ENCODE measurements at regions not wholly inside any gene's neighbourhood (a gene's known extent, or its start where the extent isn't known, plus 50 kb on each side); places are given as distances from the start of the nearest gene placed in this dataset.

DNA sequence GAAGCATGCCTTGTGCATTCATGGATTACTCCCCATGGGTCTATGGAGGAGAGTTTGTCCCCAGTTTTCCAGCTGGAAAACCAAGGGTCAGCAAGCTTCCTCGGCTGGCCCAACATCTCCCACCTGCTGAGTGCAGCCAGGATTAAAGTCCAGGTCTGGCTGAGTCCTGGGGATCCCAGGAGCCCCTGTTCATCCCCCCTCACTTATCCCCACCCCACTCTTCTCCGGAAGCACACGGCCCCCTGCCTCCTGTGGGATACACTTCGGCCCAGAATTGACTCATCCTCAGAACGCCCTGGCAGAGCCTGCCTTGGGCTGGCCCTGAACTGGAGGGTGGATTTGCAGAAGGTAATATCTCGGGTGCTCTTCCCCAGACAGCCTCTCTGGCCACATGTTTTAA lies 276.1 kb downstream of the NPHP4 start:
- DNase-seq (ENCODE audit: low read depth in 3 of 3) = no peak

DNA sequence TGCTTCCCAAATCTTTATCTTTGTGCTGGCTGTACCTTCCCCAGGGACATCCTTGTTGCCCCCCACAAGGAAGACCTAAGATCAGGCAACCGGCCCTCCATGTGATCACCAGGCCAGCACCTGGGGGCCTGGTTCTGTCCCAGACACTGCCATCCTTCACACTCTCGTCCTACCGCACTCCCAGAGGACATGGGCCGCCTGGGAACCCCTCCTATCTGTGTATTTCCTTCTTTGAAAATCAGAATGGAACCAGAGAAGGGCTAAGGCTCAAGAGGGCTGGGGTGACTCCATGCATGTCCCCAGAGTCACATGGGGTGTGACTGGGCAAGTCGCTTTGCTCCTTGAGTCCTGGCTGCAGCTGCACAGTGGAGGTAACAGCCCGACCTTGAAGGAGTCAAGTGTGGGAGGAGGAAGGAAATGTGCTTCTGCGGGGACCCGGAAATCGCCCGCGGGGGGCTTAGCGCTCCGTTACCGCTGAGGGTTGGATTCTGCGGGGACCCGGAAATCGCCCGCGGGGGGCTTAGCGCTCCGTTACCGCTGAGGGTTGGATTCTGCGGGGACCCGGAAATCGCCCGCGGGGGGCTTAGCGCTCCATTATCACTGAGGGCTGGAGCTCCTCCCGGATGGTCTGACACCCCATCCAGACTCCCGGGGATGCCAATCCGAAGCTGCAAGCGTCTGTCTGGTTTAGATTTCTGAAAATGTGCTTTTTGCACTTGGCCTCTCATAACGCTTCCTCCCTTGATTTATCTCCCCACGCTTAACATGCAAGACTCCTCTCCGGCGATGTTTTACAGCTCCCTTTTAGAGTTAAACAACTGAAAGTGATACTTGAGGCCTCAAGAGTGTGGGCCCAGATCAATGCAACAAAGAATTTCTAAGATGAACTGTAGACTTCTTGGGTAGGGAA lies 278.9 kb downstream of the NPHP4 start:
- no peak for DNase-seq (ENCODE audit: low read depth in 3 of 3)

DNA sequence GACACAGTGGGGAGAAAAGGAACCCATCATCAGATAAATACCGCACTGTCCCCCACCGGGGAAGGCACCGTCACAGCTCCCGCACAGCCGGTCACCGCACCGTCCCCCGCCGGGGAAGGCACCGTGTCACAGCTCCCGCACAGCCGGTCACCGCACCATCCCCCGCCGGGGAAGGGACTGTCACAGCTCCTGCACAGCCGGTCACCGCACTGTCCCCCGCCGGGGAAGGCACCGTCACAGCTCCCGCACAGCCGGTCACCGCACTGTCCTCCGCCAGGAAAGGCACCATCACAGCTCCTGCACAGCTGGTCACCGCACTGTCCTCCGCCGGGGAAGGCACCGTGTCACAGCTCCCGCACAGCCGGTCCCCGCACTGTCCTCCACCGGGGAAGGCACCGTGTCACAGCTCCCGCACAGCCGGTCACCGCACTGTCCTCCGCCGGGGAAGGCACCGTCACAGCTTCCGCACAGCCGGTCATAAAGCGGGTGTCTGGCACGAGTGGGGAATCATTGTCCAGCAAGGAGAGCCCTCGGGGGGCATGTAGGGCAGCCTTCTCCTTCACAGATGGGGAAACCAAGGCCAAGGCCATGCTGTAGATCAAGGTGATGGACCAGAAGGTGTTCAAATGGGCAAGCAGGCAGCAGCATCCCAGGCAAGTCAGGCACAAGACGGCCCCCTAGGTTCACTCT lies 280.1 kb downstream of the NPHP4 start:
- no peak for DNase-seq (ENCODE audit: low read depth in 3 of 3)

GRCh38 chr1:5711079-5711478 lies 281.1 kb downstream of the NPHP4 start:
- no peak for DNase-seq (ENCODE audit: low read depth in 3 of 3)

DNA sequence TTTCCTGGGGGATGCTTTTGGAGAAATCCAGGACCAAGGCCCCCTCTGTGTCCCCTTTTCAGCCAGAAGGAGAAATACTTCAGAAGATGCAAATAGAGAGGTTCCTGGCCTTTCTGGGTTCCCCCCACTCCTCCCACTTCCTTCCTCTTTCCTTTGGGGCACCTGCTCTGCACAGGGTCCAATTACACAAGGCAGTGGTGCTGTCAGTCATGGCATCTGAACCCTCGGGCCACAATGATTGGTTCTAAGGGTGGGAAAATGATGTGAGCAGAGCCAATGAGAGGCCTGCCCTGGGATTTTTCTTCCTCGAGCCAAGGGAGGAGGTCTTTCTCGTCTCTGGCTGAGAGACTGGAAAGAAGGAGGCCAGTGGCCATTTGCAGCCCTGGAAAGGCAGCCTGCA lies 282.2 kb downstream of the NPHP4 start:
- no peak for DNase-seq (ENCODE audit: low read depth in 3 of 3)

DNA sequence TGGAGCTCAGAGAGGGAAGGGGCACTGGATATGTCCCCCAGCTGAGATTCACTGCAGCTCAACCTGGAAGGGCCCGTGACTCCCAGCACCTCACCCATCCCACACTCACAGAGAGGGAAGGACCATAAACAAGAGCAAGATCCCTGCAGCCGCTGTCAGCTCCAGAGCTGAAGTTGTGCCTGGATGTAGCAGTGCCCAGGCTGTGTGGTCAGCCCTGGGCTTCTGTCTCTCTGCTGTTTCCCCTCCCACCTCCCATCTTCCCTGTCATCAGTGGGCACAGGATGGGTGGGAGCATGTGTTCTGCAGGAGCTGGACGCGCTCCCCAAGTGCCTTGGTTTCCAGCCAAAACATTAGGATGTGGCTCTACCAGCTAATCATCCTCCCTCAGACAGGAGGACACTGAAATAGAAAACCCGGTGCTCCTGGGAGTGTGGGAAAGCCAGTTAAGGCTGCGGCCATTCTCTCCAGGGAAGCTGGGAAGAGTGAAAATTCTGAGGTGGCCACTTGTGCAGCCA lies 282.7 kb downstream of the NPHP4 start:
- DNase-seq (ENCODE audit: low read depth in 3 of 3) = no peak

GRCh38 chr1:5708346-5709245 lies 283.6 kb downstream of the NPHP4 start:
- DNase-seq (ENCODE audit: low read depth in 3 of 3) = no peak

- DNase-seq (ENCODE audit: low read depth in 3 of 3) = no peak
Measured at GRCh38 chr1:5707566-5708345, 284.5 kb downstream of the NPHP4 start.

DNA sequence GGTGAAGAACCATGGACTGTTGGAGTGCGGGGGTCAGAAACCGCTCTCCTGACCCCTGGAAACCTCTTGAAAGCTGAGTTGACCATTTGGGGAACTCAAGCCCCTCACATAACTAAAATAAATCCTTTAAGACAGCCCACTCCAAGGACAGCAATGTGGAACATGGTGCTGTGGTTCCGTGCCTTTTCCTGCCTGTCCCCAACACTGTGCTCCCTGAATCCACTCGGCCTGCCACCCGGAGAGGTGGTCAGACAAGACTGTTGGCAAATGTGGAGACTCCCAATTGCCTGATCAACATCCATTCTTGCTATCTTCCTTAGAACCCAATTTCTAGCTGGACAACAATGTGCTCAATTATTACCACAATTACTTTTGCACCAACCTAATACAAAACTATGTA lies 286.0 kb downstream of the NPHP4 start:
- DNase-seq (ENCODE audit: low read depth in 3 of 3) = no peak

- DNase-seq (ENCODE audit: low read depth in 3 of 3) = no peak
Measured at GRCh38 chr1:5705751-5706150, 286.5 kb downstream of the NPHP4 start.

GRCh38 chr1:5704561-5705514 lies 287.4 kb downstream of the NPHP4 start:
- DNase-seq (ENCODE audit: low read depth in 3 of 3) = no peak

DNA sequence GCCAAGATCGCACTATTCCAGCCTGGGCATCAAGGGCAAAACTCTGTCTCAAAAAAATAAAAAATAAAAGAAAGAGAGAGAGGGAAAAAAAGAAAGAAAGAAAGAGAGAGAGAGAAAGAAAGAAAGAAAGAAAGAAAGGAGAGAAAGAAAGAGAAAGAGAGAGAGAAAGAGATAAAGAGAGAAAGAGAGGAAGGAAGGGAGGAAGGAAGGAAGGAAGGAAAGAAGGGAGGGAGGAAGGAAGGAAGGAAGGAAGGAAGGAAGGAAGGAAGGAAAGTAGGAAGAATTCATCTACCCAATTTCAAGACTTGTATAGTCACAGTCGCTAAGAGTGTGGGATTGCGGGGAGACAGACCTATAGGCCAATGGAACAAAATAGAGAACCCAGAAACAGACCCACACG lies 290.6 kb downstream of the NPHP4 start:
- no peak for DNase-seq (ENCODE audit: low read depth in 3 of 3)

GRCh38 chr1:5693568-5693967 lies 298.7 kb downstream of the NPHP4 start:
- DNase-seq (ENCODE audit: low read depth in 3 of 3) = no peak

DNA sequence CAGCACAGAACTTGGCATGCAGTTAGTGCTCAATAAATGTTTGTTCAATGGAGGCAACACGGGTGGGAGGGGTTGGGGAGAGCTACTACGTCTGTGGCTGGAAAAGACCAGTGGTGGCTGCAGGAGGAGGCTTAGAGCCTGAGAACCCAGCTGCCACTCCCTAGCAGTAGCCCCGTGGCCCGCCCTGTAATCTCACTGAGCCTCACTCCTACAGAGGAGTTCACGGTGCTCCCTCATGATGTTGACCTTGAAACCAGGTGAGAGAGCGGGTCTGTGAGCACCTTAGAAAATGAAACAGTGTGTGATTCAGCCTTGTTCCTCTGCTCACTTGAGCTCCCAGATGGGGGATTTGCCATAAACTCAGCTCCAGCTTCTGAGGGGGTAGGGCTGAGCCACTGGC lies 299.6 kb downstream of the NPHP4 start:
- DNase-seq (ENCODE audit: low read depth in 3 of 3) = no peak

GRCh38 chr1:5691795-5692509 lies 300.3 kb downstream of the NPHP4 start:
- DNase-seq (ENCODE audit: low read depth in 3 of 3) = no peak

DNA sequence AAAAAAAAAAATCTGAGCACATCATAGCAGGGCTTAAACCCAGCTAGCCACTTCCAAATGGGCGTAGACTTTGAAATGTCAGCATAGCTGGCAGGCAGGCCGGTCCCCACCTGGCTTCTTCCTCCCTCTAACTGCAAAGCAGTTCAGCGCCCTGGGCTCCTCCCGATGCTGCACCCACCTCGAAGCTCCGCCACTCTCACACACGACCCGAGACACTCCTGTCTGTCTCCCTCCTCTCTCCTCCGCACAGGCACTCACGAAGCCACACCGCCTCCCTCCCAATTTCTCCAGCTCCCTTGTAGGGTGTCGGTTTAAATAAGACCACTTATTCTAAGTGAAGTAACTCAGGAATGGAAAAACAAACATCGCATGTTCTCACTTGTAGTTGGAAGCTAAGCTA lies 301.3 kb downstream of the NPHP4 start:
- DNase-seq (ENCODE audit: low read depth in 3 of 3) = no peak

DNA sequence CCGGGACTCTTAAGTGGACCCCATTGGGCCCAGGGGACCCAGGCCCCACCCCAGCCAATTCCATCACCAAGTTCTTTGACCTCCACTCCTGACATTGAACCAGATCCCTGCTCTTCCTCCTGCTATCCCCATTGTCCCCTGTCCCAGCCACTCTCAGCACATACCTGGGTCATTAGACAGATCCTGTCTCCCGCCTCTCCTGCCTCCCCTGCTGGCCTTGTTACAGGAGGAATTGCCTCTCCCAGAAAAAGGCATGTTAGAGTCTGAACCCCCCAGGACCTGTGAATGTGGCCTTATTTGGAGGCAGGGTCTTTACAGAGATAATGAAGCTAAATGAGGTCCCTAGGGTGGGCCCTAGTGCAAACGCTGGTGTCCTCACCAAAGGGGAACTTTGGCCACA lies 301.9 kb downstream of the NPHP4 start:
- no peak for DNase-seq (ENCODE audit: low read depth in 3 of 3)

GRCh38 chr1:5688081-5689077 lies 303.8 kb downstream of the NPHP4 start:
- no peak for DNase-seq (ENCODE audit: low read depth in 3 of 3)

Measured in stimulated activated CD4-positive, alpha-beta T cell treated with anti-CD3 and anti-CD28 coated beads, TNF-alpha, amount 100 ng/mL, for 24 hours (primary cell).